ENCODE measurements at regions not wholly inside any gene's neighbourhood (a gene's known extent, or its start where the extent isn't known, plus 50 kb on each side); places are given as distances from the start of the nearest gene placed in this dataset.

DNA sequence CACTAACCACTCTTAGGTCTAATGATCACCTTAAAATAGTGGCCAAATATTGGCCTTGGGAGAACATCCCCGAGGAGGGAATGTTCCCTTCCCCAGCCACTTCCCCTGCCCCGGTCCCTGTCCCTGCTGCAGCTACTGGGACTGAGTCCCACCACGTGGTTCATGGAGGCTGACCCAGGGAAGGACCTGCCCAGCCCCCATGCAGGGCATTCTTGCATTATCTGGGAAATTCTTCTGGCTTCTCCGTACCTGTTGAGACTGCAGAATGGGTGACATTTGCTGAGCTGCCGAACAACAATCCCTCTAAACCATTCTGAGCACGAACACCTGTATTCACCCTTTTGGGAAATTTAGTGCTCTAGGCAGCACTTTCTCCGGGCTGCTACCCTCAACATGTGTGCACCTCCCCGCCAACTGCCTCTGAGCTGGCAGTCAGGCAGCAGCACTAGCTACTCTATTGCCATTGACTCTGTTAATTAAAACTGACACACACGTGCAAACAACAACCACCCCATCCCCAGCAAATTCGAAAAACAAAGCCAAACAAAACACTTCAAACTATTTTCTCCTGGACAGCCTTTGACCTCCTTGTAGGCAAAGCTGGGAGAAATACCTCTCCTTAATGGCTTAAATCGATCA, 567.4 kb upstream of the MKI67 start:
- no peak for DNase-seq

DNA sequence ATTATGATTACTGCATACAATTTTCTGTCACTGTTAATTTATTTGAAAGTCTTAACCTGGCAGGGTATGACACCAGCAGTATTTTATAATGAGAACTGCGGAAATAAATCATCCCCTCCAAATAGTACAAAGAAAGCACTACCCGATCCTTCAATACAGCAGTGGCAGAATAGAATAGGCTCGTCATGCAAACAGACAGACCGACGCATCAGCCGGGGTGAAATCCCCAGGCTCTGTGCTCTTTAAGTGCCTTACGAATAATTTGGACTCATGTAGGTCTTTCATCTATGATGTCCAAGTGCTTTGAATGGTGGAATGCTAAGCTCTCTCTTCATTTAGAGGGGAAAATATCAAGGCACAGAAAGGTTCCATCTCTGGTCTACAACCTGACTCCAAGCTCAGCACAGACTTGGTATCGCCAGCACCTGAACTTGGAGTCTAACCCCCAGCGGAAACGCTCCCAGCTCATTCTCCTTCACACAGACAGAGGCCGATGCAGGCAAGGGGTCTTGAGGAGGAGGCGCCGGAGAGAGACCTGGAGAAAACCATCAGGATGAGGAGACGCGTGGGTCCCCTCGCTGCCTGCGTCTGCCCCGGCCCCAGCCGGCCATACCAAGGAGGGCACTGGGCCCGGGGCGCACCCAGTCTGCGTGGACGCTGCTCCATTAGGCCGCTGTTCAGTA, 568.1 kb upstream of the MKI67 start:
- DNase-seq = no peak

DNA sequence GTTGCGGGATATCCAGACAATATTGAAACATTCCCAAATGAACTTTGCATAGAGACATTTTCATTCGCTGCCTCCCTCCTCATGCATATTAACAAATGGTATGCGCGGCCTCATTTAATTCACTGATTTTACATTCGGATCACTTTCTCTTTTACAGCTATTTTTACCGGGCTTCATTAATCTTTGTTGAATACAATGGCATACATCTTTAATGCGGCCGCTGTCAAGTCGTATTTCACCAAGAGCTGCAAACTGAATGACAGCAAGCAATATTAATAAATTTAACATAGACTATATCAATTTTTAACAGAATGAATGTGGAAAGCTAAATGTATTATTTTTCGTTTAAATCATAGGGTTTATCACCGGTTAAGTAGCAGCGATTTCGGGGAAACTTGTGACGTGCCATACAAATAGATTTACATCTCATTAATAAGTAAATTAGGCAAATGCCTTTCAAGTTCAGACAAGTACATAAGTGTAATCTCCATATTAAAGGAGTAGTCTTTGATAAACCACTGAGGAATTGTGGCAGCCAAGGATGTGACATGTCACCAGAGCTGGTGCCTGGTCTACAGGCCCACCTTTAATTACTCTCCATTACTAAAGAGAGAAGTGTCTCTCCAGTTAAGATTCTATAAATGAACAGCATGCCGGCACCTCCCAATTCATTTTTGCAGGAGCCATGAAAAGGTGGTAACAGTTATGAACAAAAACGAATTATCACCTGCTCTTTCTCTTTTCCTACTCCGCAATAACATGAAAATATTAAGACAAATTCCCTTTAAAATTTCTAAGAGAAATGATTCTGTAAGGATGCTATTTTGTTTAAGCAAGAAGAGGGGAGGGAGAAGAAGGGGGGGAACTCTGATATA, 568.9 kb upstream of the MKI67 start:
- DNase-seq = no peak

DNA sequence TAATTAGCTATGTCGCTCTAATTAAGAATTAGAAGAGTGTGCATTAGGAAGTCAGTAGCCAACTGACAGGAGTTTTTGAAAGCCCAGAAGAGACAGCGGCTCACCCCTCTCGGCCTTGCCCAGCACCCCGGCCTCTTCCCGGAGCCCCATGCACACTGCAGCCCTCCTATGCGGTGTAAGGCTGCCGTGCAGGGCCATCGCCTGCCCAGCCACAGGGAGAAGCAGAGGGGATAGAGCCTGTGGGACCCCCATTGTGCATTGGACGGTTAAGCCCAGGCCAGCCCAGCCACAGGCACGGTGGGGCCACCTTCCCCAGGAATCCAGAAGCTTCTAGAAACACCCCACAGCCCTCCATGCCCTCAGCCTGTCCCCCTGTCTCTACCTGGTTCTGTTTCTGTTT, 569.7 kb upstream of the MKI67 start:
- no peak for DNase-seq

DNA sequence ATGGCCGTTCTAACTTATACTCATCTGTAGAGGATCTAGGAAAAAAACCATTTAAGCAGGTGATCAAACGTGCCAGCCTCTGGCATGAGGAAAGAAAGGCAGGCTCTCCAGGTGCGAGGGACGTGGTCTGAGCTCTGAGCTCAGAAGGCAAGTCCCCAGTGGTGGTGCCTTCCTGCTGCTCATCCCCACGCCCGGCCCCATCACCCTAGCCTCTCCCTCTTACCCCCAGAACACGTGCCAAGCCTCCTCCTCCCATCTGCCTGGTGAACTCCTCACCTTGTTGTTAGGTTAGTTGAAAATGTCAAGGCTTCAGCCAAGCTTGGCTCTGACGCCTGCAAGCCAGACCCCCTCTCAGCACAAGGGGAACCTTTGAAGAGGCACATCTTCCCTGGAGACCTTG, 571.2 kb upstream of the MKI67 start:
- no peak for DNase-seq

DNA sequence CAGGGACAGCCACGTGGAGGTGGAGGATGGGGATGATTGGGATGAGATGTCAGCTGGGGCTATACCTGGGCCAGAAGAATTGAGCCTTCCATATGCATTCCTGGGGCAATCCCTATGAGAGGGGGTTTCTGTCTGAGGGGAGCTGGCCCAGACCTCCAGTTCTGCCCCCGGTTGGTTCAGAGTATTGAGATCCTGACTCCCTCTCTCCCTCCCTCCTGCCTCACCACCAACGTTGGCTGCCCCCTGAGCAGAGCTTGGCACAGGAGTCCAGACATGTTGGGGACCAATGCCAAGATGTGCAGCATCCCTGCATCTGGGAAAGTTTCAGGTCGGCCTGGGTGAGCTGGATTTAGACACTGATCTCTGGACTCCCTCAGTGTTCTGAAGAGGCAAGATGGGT, 575.2 kb upstream of the MKI67 start:
- DNase-seq = no peak

DNA sequence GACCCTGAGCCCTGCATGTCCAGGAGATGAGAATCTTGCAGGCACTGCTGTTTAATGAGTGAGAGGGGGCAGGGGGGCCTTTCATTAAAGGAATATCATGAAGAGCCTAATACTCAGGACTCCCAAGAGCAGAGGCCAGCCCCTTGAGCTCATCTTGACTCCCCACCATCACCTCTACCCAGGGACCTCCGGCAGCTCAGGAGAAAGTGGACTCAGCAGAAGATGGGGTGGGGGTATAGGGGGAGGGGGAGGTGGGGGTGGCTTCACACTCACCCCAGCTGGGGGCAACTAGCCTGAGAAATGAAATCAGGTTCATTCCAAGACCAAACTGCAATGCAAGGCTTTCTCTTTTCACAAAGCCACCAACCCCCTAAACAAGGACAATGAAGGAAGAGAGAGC, 575.6 kb upstream of the MKI67 start:
- DNase-seq = no peak

DNA sequence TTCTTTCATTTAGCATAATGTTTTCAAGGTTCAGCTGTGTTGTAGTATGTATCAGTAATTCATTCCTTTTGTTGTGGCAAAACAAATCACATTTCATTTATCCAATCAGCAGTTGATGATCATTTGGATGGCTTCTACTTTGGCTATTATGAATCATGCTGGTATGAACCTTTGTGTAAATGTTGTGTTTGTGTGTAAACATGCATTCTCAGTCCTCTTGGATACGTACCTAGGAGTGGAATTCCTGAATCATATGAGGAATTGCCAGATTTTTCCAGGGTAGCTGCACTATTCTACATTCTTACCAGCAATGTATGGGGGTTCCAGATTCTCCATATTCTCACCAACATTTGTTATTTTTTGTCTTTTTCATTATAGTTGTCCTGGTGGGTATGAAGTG, 578.5 kb upstream of the MKI67 start:
- no peak for DNase-seq

DNA sequence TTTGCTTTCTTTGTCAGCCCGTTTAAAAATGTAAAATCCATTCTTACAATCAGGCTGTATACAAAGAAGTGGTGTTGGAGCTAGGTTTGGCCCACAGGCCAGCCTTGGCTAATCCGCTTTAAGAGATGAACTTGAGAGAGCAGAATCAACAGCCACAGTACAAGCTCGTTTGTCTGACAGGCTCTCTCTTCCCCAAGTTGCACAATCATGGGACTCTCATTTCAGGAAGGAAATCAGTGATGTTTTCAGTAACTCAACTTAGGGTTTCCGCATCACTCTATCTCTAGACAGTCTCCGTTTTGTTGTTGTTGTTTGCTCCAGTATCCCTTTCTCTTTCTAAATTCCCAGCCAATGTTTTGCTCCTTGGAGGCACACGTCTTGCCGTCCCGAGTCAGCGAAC, 582.0 kb upstream of the MKI67 start:
- DNase-seq = no peak

DNA sequence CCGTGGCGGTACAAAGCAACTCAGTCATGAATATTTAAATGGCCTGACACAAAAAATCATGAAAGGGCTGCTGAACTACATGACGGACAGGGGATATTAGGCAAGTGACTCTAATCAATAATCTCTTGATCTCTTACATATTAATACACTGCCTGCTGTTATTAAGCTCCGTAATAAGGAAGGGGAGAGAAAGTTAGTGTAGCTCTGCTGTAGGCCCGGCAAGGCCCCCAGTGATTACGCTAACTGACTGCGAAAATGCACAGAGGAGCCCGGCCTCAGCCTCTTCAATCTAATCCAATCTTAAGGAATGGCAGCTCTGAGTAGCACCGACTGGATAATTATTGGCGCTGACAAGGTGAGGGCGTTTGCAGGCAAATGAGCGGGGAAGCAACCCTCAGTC, 583.5 kb upstream of the MKI67 start:
- DNase-seq = no peak

DNA sequence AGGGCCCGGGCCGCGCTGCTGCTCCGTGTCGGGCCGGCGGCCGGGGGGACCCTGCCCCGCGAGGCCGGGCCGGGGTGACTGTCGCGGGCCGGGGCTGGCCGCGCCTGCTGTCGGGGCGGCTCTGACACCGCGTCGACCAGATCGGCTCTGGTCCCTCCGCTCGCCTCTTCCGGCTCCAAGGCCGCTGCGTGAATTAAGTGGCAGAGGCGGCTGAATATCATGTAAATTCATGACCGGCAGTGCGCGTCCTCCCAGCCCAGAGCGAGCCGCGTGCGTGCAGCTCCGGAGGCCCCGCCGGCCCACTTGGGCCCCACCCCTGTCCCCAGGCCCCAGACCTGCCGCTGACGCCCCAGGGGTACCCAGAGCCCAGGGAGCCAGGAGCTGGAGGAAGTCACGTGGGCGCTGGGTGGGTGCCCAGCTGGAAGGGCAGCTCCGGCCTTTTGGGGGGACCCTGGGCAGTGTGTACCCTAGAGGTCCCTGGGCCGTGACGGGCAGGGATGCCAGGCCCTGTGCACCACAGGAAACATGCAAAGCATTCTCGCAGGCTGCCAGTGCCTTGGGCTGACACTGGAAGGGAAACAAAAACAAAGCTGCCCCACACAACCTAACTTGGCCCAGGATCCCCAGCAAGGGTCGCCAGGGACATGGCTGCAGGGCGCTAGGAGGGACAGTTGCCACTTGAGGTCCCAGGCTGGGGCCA, 584.0 kb upstream of the MKI67 start:
- no peak for DNase-seq

DNA sequence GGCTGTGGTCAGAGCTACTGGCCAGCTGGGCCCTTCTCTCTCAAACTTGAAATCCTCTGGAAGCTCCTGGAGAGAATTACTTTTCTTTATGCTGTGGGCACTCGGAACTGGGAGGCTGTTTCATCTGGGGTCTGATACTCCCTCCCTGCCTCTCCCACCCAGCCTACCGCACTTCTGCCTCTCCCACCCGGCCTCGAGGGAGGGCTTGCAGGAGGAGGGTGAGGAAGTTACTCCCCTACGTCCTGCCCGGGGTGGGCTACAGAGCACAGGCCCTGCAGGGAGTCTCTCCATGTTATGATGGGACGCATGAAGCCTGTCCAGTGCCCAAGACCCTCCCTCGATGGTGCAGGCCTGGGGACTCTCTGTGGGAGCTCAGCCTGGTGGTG, 584.6 kb upstream of the MKI67 start:
- no peak for DNase-seq

DNA sequence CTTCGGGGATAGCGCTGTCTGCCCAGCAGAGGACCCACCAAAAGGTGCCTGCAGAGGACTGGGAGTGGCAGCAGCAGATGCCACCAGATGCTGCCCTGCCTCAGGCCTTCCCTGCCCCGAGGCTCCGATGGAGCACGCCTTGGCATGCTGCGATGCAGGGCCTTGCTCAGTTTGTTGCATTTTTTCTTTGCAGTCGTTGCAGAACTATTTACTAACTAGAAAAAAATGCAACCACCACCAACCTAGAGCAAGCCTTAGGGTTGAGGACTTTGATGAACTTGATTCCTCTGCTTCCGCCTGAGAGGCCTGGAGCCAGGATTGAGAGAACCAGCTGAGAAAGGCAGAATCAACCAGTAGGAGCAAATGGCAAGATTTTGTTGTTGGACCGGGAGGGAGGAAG, 585.6 kb upstream of the MKI67 start:
- no peak for DNase-seq

DNA sequence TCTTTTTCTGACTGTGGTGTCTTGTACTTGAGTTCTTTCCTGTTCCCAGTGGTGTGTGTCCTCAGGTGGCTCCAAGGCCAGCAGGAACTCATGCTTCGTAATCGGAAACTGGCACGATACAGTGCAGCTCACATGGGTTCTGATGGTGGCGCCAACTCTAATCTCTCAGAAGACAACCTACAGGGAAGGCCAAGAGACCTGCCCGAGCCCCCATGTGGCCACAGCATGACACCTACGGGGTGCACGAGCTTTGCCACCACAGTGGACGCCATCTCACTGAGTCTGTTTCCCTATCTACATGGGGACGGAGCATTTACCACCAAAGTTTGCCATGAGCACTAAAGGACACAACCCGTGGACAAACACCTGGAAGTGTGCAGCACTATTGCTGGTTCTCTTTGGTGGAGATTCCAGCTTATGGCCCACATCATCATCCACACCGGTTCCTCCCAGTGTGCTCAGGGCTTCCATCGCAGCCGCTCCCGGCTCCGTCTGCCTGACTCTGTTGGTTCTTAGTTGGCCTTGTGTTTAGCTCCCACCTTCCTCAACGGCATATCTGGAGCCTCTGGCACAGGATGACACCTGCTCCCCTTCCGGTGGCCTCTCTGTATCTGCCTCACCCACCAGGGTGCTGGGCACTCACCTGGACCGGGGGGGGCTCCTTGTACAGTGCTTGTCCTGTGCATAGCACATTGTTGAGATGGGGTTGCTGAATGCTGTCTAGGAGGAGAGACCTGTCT, 586.6 kb upstream of the MKI67 start:
- no peak for DNase-seq

DNA sequence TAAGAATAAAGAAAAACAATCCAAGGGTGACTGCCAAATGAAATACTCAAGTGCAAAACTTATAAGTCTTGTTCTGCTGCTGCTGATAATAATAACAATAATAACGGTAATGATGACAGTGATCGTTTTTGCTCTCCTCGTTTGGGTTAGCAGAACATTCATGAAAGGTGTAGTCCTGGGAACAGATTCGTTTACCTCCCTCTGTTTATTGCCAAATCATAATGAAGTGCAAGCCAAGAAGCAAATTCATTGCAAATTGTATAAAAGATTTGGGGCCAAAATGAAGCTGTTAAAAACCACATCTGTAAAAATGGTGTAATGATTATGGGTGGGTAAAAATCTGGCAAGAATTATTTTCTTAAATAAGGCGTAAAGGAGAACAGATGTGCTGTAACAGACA, 587.2 kb upstream of the MKI67 start:
- no peak for DNase-seq

DNA sequence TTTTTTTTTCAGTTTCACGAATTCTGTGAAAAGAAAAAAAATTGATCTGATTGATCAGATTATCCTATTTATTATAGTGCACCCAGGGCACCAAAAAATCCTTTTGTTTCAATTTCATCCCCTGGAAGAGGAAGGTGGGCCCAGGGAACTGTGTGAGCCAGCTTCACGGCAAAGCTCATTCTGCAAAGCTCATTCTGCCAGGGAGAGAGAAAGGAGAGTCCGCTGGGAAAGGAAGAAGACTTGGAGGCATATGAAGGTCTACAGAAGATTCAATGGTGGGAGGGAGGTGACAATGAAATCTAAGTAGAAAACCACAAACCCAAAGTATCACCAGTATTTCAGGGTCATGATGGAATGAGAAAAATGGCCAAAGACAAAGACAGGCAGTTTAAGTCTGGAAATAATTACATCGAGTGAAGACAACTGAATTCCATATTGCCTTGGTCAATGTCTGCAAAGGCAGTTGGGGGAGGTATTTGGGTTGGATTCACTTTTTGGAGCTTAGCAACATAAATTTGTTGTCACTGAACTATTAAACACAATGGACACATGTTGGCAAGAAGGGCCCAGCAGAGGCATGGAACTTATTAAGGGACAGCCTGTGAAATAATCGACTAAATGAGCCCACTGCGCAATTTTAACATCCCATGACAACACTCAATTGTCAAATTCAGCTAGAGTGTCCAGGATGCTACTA, 587.8 kb upstream of the MKI67 start:
- no peak for DNase-seq

DNA sequence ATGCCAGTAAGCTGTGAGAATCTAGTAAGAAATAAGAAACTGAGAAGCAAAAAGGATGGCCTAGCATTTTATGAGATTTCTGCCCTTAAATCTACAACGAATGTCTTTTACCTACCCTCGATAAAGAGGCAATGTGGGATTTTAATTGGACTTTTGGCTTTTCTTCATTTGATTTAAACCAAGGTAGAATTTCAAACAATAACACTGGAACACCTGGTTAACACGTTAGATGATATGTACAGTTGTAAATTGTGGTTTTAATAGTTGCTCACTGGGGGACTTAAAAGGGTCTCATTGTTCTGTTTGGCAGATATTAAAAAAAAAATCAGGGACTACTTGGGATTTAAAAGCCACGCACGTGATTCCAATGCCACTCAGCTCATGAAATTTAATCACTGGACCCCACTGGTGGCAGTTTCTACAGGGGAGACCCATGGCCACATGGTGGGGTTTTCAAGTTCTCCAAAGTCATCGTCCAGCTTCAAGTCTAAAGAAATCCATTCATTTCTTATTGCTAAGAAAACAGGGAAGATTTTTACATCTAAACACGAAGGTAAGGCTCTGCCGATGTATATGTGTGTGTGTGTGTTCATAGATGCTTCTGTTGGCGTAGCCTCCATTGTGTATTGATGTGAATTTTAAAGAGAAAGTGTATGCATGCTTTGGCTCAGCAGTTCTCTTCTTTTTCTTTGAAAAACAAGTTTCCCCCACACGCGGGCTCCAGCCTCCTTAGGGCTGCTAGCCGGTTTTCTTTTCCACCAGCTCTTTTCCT, 588.6 kb upstream of the MKI67 start:
- no peak for DNase-seq

DNA sequence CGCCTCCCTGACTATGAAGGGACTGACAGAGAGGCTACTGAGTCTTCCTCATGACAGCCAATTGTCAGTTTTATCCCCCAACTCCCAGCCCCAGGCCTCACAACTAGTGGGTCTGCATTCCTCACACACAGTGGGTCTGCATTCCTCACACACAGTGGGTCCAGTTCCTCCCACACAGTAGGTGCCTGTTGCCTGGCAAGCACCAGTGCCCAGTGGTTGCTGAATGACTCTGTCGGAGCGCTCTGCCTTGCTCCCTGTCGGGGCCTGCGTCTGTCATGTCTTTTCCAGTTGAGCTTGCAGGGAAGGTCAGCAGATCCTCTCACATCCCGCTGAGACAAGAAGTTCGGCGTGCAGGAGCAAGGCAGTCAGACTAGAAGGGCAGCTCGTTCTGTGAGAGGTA, 590.0 kb upstream of the MKI67 start:
- no peak for DNase-seq

DNA sequence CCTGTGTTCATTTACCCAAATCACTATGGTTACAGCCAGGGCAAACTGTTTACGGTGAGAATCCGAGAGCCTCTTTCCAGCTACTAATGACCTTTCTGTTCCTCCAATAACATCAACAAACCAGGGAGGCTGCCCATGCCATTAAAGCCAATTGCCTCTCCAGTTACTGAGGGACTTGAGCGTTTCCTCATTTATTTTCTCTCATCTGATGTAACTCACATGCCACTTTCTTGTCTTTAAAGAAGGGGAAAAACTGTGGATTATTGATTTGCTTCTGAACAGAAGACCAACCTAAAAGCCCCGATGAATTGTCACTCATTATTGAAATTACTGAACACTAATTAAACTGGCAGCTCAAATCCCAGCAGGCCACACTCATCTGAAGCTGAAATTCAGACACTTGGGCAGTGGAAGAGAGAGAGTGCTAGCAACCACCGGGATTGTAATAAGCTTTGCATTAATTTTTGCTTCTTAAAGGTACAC, 595.8 kb upstream of the MKI67 start:
- no peak for DNase-seq

DNA sequence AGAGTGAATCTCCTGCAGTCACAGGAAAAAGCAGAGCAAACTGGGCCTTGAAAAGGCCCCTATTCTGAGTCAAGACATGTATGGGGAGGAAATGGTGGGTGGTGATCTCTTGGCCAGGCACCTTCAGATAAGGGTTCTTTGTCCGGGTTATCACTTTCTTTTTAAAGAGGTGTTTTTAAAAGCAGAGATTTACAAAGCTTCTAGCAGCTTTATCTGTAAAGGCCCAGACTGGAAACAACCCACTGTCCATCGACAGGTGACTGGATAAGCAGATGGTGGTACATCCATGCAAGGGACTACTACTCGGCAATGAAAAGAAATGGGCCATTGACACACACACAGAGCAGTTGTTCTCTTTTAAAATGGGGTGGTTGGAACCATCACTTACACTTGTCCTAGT, 596.7 kb upstream of the MKI67 start:
- no peak for DNase-seq

DNA sequence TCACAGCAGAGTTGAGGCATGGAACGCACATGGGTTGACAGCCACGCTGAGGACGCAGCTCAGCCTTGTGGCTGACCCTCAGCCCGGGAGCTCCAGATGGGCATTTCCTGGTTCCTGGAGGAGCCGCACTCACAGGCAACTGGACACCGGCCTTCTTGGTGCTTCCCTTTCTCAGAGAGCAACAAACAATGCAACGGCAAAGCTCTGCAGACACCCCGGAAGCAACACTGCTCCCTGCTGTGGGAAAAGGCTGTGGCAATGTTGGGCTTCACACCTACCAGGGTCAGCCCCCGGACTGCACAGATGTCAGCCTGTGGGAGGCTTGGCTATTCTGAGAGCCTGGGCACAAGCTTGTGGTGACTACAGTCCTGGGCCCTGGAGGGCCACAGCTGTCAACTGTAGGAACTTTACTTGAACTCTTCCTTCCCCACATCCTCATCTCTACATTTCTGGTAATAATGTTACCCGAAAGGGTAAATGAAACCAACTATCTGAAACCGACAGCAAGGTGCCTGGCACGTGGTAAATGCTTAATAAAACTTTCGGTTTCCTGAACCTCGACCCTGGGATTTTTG, 597.5 kb upstream of the MKI67 start:
- DNase-seq = no peak

Measured in activated CD8-positive, alpha-beta memory T cell treated with anti-CD3 and anti-CD28 coated beads, Interleukin-2, amount 50 U/mL, for 48 hours (primary cell).